ENCODE measurements at regions not wholly inside any gene's neighbourhood (a gene's known extent, or its start where the extent isn't known, plus 50 kb on each side); places are given as distances from the start of the nearest gene placed in this dataset.

DNA sequence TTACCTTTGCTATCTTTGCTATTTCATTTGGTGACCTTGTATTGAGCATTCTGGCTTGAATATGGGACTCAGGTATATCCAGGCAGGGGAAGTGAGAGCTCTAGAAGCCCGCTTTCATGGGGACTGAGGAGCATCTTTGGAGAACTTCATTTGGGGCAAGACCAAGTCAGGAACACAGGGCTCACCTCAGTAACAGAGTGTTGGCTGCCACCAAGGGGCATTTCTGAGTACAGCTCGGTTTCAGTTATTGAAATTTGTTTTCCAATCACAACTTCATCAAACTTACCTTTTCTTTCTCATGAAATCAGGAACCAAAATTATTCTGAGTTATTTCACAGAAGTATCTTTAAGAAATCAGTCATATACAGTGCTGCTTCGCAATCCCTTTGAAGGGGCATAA is 337.2 kb downstream of the C7orf25 start (continued):
- TF ChIP-seq RAD21 (IDR thresholded peaks at IDR 0.05 in 1 of 2, conservative IDR thresholded peaks at IDR 0.05 in 1 of 2; ENCODE audit: low read depth in 2 of 2, low read length in 2 of 2): peak; percentile 73 to 78

All from H1 (cell line).